ENCODE measurements at regions not wholly inside any gene's neighbourhood (a gene's known extent, or its start where the extent isn't known, plus 50 kb on each side); places are given as distances from the start of the nearest gene placed in this dataset.

DNA sequence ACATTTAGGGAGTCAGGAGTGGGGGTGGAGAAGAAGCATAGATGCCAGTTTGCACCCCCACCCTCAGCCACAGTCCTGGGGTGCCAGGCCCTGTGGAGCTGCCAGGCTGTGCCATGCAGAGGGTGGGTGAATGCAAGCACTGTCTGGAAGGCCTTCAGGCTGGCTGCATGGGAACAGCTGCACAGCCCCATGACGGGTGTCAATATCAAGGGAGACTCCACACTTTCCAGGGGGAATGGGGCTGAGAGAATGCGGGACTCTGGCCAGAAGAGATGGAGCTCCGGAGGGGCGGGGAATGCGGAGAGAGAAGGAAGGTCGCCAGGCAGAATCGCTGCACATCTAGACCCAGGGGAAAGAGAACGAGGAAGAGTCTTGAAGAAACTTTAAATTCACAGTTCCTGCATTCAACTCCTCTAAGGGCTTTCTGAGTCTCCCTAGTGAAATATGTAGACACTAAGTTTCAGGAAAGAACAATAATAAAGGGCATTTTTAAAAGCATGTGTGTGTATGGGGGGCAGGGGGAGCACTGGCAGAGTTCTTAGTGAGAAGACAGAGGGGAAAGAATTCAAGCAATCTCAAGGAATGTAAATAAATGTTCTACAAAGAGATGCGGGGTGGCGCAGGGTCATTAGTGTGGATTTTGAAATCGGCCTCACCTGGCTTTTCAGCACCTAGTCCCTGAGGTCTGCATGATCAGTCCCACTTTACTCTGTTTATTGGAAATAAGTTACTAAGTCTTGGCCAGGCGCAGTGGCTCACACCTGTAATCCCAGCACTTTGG lies 59.1 kb downstream of the BOD1 start:
- Histone ChIP-seq H2AFZ (ENCODE audit: low read depth, low read length, severe bottlenecking) (no peak overlapping the region), H3K9ac (ENCODE audit: low read length) (no peak overlapping the region)

DNA sequence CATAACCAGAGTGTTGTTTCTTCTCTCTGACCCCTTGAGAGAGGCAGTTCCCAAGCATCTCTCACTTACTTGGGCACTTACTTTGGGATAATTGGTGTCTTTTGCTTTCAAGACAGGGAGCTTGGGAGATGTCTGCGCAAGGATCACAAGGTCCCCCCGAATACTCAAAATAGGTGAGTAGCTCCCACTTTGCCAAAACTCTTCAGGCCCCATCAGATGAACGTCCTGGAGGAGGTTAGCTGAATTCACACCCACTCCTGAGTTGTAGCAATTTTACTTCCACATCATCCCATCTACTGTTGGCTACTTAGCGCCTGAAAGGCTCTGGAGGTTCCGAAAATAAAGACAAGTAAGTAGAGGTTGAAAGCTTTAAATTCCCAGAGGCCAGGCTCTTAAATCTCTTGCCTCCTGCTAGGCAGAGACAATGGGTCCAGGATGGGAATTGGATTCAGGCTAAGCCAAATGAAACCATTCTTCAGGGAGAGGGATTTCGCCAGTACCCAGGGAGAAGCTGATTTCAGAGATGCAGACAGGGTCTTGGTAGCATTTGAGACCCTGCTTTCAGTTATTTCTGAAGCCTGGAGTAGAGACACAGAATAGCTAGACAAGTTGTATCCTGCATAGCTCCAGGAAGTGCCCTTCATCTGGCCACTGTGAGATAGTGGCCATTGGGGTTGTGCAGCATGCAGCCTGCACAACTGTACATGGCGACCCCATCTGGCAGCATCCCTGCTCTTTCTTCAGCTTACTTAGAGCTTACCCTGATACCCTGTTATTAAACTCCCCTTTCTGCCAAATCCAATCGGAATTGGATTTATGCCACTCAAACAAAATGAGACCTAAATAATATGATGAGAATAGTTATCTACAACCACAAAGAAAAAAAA lies 60.1 kb downstream of the BOD1 start:
- H3K9me2 ChIP-seq (replicated peaks; ENCODE audit: insufficient read depth, low read length), result no peaks in the 10 kb centered on the region
- H3K9me3 ChIP-seq (ENCODE audit: insufficient read depth, low read length), result no peaks in the 10 kb centered on the region
- no peak overlapping the region for H3K4me2 ChIP-seq (ENCODE audit: low read depth, low read length, poor library complexity, severe bottlenecking)
- H3K27me3 ChIP-seq (ENCODE audit: low read length), result no peaks in the 10 kb centered on the region
- H3K4me3 ChIP-seq (ENCODE audit: insufficient read depth, low read length, poor library complexity, severe bottlenecking), result no peak overlapping the region
- no peak overlapping the region for H3K27ac ChIP-seq (ENCODE audit: low read depth, low read length)
- H3K79me2 ChIP-seq (ENCODE audit: insufficient read depth, low read length), result no peaks in the 10 kb centered on the region
- H4K20me1 ChIP-seq (ENCODE audit: low read depth, low read length), result no peaks in the 10 kb centered on the region
- no peaks in the 10 kb centered on the region for H3K36me3 ChIP-seq (ENCODE audit: low read length)
- no peak overlapping the region for H3K9ac ChIP-seq (ENCODE audit: low read length)
- no peak overlapping the region for H2AFZ ChIP-seq (ENCODE audit: low read depth, low read length, severe bottlenecking)
- H3F3A ChIP-seq (ENCODE audit: insufficient read depth), result no peaks in the 10 kb centered on the region
- no peak for TF ChIP-seq EZH2phosphoT487 (conservative IDR thresholded peaks at IDR 0.05; ENCODE audit: low read length)
- TF ChIP-seq, protein P1, sequence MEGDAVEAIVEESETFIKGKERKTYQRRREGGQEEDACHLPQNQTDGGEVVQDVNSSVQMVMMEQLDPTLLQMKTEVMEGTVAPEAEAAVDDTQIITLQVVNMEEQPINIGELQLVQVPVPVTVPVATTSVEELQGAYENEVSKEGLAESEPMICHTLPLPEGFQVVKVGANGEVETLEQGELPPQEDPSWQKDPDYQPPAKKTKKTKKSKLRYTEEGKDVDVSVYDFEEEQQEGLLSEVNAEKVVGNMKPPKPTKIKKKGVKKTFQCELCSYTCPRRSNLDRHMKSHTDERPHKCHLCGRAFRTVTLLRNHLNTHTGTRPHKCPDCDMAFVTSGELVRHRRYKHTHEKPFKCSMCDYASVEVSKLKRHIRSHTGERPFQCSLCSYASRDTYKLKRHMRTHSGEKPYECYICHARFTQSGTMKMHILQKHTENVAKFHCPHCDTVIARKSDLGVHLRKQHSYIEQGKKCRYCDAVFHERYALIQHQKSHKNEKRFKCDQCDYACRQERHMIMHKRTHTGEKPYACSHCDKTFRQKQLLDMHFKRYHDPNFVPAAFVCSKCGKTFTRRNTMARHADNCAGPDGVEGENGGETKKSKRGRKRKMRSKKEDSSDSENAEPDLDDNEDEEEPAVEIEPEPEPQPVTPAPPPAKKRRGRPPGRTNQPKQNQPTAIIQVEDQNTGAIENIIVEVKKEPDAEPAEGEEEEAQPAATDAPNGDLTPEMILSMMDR (IDR thresholded peaks at IDR 0.05; ENCODE audit: insufficient read depth, low read length, poor library complexity, severe bottlenecking), result no peak

More for the DNA sequence above, 59.1 kb downstream of the BOD1 start:
- no peak overlapping the region for H3K27ac ChIP-seq (ENCODE audit: low read depth, low read length)
- no peaks in the 10 kb centered on the region for H4K20me1 ChIP-seq (ENCODE audit: low read depth, low read length)
- TF ChIP-seq, protein P1 (IDR thresholded peaks at IDR 0.05; ENCODE audit: insufficient read depth, low read length, poor library complexity, severe bottlenecking), result no peak
- TF ChIP-seq EZH2phosphoT487 (conservative IDR thresholded peaks at IDR 0.05; ENCODE audit: low read length), result no peak
- peaks cover 3% of the 10 kb centered on the region; the same call in 1 of the 2 replicates for H3K27me3 ChIP-seq (ENCODE audit: low read length)
- H3K9me2 ChIP-seq (replicated peaks; ENCODE audit: insufficient read depth, low read length), result no peaks in the 10 kb centered on the region
- H3K9me3 ChIP-seq (ENCODE audit: insufficient read depth, low read length), result no peaks in the 10 kb centered on the region
- no peak overlapping the region for H3K4me3 ChIP-seq (ENCODE audit: insufficient read depth, low read length, poor library complexity, severe bottlenecking)
- H3K36me3 ChIP-seq (ENCODE audit: low read length), result no peaks in the 10 kb centered on the region
- H3K4me2 ChIP-seq (ENCODE audit: low read depth, low read length, poor library complexity, severe bottlenecking), result no peak overlapping the region
- H3F3A ChIP-seq (ENCODE audit: insufficient read depth), result no peaks in the 10 kb centered on the region
- H3K79me2 ChIP-seq (ENCODE audit: insufficient read depth, low read length), result no peaks in the 10 kb centered on the region

DNA sequence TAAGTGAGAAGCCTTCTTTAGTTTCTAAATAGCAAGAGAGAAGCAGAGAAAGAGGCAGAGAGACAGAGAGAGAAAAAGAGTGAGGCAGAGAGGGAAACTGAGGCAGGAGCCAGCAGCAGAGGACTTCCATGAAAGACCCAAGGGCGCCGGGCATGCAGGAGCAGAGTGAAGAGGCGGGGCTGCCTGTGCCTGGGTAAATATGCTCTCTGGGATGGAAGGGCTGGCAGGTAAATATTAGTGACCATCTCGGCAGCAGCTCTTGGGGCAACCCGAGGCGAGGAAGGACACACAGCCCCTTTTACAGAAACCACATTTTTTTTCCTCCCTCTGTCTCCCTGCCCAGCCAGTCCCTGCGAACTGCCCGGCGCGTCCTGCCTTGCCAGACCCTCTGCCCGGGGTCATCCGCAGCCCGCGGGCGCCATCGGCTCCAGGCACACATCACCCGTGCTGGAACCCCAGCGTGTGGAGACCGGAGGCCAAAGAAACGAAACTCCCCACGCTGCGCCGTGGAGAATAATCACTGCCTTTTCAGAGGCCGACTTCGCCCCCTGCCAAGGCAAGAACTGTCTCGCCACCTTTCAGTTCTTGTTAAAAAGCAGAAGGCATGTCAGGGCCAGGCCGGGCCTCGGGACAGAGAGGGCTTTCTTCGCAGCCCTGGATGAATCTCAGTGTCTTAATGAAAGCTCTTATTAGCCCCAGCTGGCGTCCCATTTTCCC lies 61.3 kb downstream of the BOD1 start:
- TF ChIP-seq, protein P1 (IDR thresholded peaks at IDR 0.05; ENCODE audit: insufficient read depth, low read length, poor library complexity, severe bottlenecking), result no peak
- no peak for TF ChIP-seq EZH2phosphoT487 (conservative IDR thresholded peaks at IDR 0.05; ENCODE audit: low read length)
- Histone ChIP-seq H3K4me3 (ENCODE audit: insufficient read depth, low read length, poor library complexity, severe bottlenecking) (no peak overlapping the region), H3K36me3 (ENCODE audit: low read length) (no peaks in the 10 kb centered on the region), H2AFZ (ENCODE audit: low read depth, low read length, severe bottlenecking) (no peak overlapping the region), H3K27me3 (ENCODE audit: low read length) (no peaks in the 10 kb centered on the region), H3K79me2 (ENCODE audit: insufficient read depth, low read length) (no peaks in the 10 kb centered on the region), H3K27ac (ENCODE audit: low read depth, low read length) (no peak overlapping the region), H4K20me1 (ENCODE audit: low read depth, low read length) (no peaks in the 10 kb centered on the region), H3F3A (ENCODE audit: insufficient read depth) (no peaks in the 10 kb centered on the region), H3K9ac (ENCODE audit: low read length) (no peak overlapping the region), H3K9me2 (replicated peaks; ENCODE audit: insufficient read depth, low read length) (no peaks in the 10 kb centered on the region), H3K4me2 (ENCODE audit: low read depth, low read length, poor library complexity, severe bottlenecking) (no peak overlapping the region), H3K9me3 (ENCODE audit: insufficient read depth, low read length) (no peaks in the 10 kb centered on the region)

Measured in SU-DHL-6 (cell line).